ENCODE measurements at regions not wholly inside any gene's neighbourhood (a gene's known extent, or its start where the extent isn't known, plus 50 kb on each side); places are given as distances from the start of the nearest gene placed in this dataset.

- H3K36me3 ChIP-seq (ENCODE audit: control insufficient read depth, low read depth, low read length): no peaks in the 10 kb centered on the region
- no peak overlapping the region for H3K9ac ChIP-seq (ENCODE audit: low read length)
- no peaks in the 10 kb centered on the region for H3K27me3 ChIP-seq (ENCODE audit: control insufficient read depth, insufficient read depth, low read length)
- peaks cover 10% of the 10 kb centered on the region for H3K4me1 ChIP-seq (ENCODE audit: control insufficient read depth, low read depth, low read length)
- no peak overlapping the region for H3K27ac ChIP-seq (ENCODE audit: low read length)
- no peaks in the 10 kb centered on the region for H3K9me3 ChIP-seq (ENCODE audit: control insufficient read depth, low read depth, low read length)
- H3K4me3 ChIP-seq (ENCODE audit: low read length): no peak overlapping the region
Observed at GRCh38 chr1:37244083-37244480, 209.8 kb upstream of the GRIK3 start.

GRCh38 chr1:37244815-37245214 lies 210.5 kb upstream of the GRIK3 start:
- H3K4me1 ChIP-seq (ENCODE audit: control insufficient read depth, low read depth, low read length): peaks cover 10% of the 10 kb centered on the region
- no peak overlapping the region for H3K4me3 ChIP-seq (ENCODE audit: low read length)
- no peaks in the 10 kb centered on the region for H3K27me3 ChIP-seq (ENCODE audit: control insufficient read depth, insufficient read depth, low read length)
- H3K36me3 ChIP-seq (ENCODE audit: control insufficient read depth, low read depth, low read length): no peaks in the 10 kb centered on the region
- H3K27ac ChIP-seq (ENCODE audit: low read length): no peak overlapping the region
- no peaks in the 10 kb centered on the region for H3K9me3 ChIP-seq (ENCODE audit: control insufficient read depth, low read depth, low read length)
- H3K9ac ChIP-seq (ENCODE audit: low read length): no peak overlapping the region

GRCh38 chr1:37246631-37247030 lies 212.3 kb upstream of the GRIK3 start:
- peaks cover 7% of the 10 kb centered on the region for H3K4me1 ChIP-seq (ENCODE audit: control insufficient read depth, low read depth, low read length)
- H3K27ac ChIP-seq (ENCODE audit: low read length): no peak overlapping the region
- no peaks in the 10 kb centered on the region for H3K9me3 ChIP-seq (ENCODE audit: control insufficient read depth, low read depth, low read length)
- H3K27me3 ChIP-seq (ENCODE audit: control insufficient read depth, insufficient read depth, low read length): no peaks in the 10 kb centered on the region
- H3K9ac ChIP-seq (ENCODE audit: low read length): no peak overlapping the region
- H3K4me3 ChIP-seq (ENCODE audit: low read length): no peak overlapping the region
- no peaks in the 10 kb centered on the region for H3K36me3 ChIP-seq (ENCODE audit: control insufficient read depth, low read depth, low read length)

- Histone ChIP-seq H3K36me3 (ENCODE audit: control insufficient read depth, low read depth, low read length) (no peaks in the 10 kb centered on the region), H3K4me3 (ENCODE audit: low read length) (no peak overlapping the region), H3K9ac (ENCODE audit: low read length) (no peak overlapping the region), H3K9me3 (ENCODE audit: control insufficient read depth, low read depth, low read length) (no peaks in the 10 kb centered on the region), H3K27me3 (ENCODE audit: control insufficient read depth, insufficient read depth, low read length) (peaks cover 4% of the 10 kb centered on the region), H3K4me1 (ENCODE audit: control insufficient read depth, low read depth, low read length) (peaks cover 3% of the 10 kb centered on the region), H3K27ac (ENCODE audit: low read length) (no peak overlapping the region)
Observed at GRCh38 chr1:37250371-37250770, 216.1 kb upstream of the GRIK3 start.

- Histone ChIP-seq H3K27me3 (ENCODE audit: control insufficient read depth, insufficient read depth, low read length) (peaks cover 4% of the 10 kb centered on the region), H3K4me3 (ENCODE audit: low read length) (peak overlapping the region; percentile 36), H3K36me3 (ENCODE audit: control insufficient read depth, low read depth, low read length) (no peaks in the 10 kb centered on the region), H3K27ac (ENCODE audit: low read length) (no peak overlapping the region), H3K9ac (ENCODE audit: low read length) (no peak overlapping the region), H3K4me1 (ENCODE audit: control insufficient read depth, low read depth, low read length) (peaks cover 6% of the 10 kb centered on the region), H3K9me3 (ENCODE audit: control insufficient read depth, low read depth, low read length) (no peaks in the 10 kb centered on the region)
Observed at GRCh38 chr1:37255136-37255795, 219.1 kb upstream of the ZC3H12A start.

GRCh38 chr1:37255868-37256267 lies 218.5 kb upstream of the ZC3H12A start:
- no peak overlapping the region for H3K27ac ChIP-seq (ENCODE audit: low read length)
- H3K4me3 ChIP-seq (ENCODE audit: low read length): peak overlapping the region; percentile 31

GRCh38 chr1:37257646-37258045 lies 216.7 kb upstream of the ZC3H12A start:
- Histone ChIP-seq H3K9ac (ENCODE audit: low read length) (no peak overlapping the region), H3K9me3 (ENCODE audit: control insufficient read depth, low read depth, low read length) (no peaks in the 10 kb centered on the region), H3K27ac (ENCODE audit: low read length) (no peak overlapping the region), H3K36me3 (ENCODE audit: control insufficient read depth, low read depth, low read length) (no peaks in the 10 kb centered on the region), H3K27me3 (ENCODE audit: control insufficient read depth, insufficient read depth, low read length) (peaks cover 4% of the 10 kb centered on the region), H3K4me3 (ENCODE audit: low read length) (no peak overlapping the region), H3K4me1 (ENCODE audit: control insufficient read depth, low read depth, low read length) (peaks cover 6% of the 10 kb centered on the region)

More at GRCh38 chr1:37255868-37256267, 218.5 kb upstream of the ZC3H12A start:
- H3K27me3 ChIP-seq (ENCODE audit: control insufficient read depth, insufficient read depth, low read length): peaks cover 4% of the 10 kb centered on the region
- no peak overlapping the region for H3K9ac ChIP-seq (ENCODE audit: low read length)
- H3K4me1 ChIP-seq (ENCODE audit: control insufficient read depth, low read depth, low read length): peaks cover 6% of the 10 kb centered on the region
- no peaks in the 10 kb centered on the region for H3K36me3 ChIP-seq (ENCODE audit: control insufficient read depth, low read depth, low read length)
- no peaks in the 10 kb centered on the region for H3K9me3 ChIP-seq (ENCODE audit: control insufficient read depth, low read depth, low read length)

- peaks cover 4% of the 10 kb centered on the region for H3K27me3 ChIP-seq (ENCODE audit: control insufficient read depth, insufficient read depth, low read length)
- no peak overlapping the region for H3K4me3 ChIP-seq (ENCODE audit: low read length)
- H3K9me3 ChIP-seq (ENCODE audit: control insufficient read depth, low read depth, low read length): no peaks in the 10 kb centered on the region
- no peak overlapping the region for H3K27ac ChIP-seq (ENCODE audit: low read length)
- H3K9ac ChIP-seq (ENCODE audit: low read length): no peak overlapping the region
- H3K4me1 ChIP-seq (ENCODE audit: control insufficient read depth, low read depth, low read length): peaks cover 6% of the 10 kb centered on the region
- no peaks in the 10 kb centered on the region for H3K36me3 ChIP-seq (ENCODE audit: control insufficient read depth, low read depth, low read length)
Observed at GRCh38 chr1:37258068-37258467, 216.3 kb upstream of the ZC3H12A start.

- H3K27me3 ChIP-seq (ENCODE audit: control insufficient read depth, insufficient read depth, low read length): peaks cover 4% of the 10 kb centered on the region
- H3K9ac ChIP-seq (ENCODE audit: low read length): no peak overlapping the region
- H3K9me3 ChIP-seq (ENCODE audit: control insufficient read depth, low read depth, low read length): no peaks in the 10 kb centered on the region
- H3K4me3 ChIP-seq (ENCODE audit: low read length): no peak overlapping the region
- H3K27ac ChIP-seq (ENCODE audit: low read length): no peak overlapping the region
- H3K36me3 ChIP-seq (ENCODE audit: control insufficient read depth, low read depth, low read length): no peaks in the 10 kb centered on the region
- H3K4me1 ChIP-seq (ENCODE audit: control insufficient read depth, low read depth, low read length): peaks cover 6% of the 10 kb centered on the region
Observed at GRCh38 chr1:37259019-37259418, 215.4 kb upstream of the ZC3H12A start.

- Histone ChIP-seq H3K9me3 (ENCODE audit: control insufficient read depth, low read depth, low read length) (no peaks in the 10 kb centered on the region), H3K4me3 (ENCODE audit: low read length) (no peak overlapping the region), H3K9ac (ENCODE audit: low read length) (no peak overlapping the region), H3K36me3 (ENCODE audit: control insufficient read depth, low read depth, low read length) (no peaks in the 10 kb centered on the region), H3K4me1 (ENCODE audit: control insufficient read depth, low read depth, low read length) (peaks cover 3% of the 10 kb centered on the region), H3K27me3 (ENCODE audit: control insufficient read depth, insufficient read depth, low read length) (no peaks in the 10 kb centered on the region), H3K27ac (ENCODE audit: low read length) (no peak overlapping the region)
Observed at GRCh38 chr1:37261129-37261528, 213.3 kb upstream of the ZC3H12A start.

GRCh38 chr1:37262439-37263170 lies 211.8 kb upstream of the ZC3H12A start:
- H3K36me3 ChIP-seq (ENCODE audit: control insufficient read depth, low read depth, low read length): no peaks in the 10 kb centered on the region

GRCh38 chr1:37265156-37265555 lies 209.2 kb upstream of the ZC3H12A start:
- Histone ChIP-seq H3K9ac (ENCODE audit: low read length) (no peak overlapping the region), H3K36me3 (ENCODE audit: control insufficient read depth, low read depth, low read length) (no peaks in the 10 kb centered on the region), H3K4me1 (ENCODE audit: control insufficient read depth, low read depth, low read length) (peaks cover 10% of the 10 kb centered on the region), H3K27ac (ENCODE audit: low read length) (no peak overlapping the region), H3K9me3 (ENCODE audit: control insufficient read depth, low read depth, low read length) (no peaks in the 10 kb centered on the region), H3K27me3 (ENCODE audit: control insufficient read depth, insufficient read depth, low read length) (no peaks in the 10 kb centered on the region), H3K4me3 (ENCODE audit: low read length) (no peak overlapping the region)

More at GRCh38 chr1:37262439-37263170, 211.8 kb upstream of the ZC3H12A start:
- H3K4me1 ChIP-seq (ENCODE audit: control insufficient read depth, low read depth, low read length): peaks cover 6% of the 10 kb centered on the region
- no peaks in the 10 kb centered on the region for H3K9me3 ChIP-seq (ENCODE audit: control insufficient read depth, low read depth, low read length)
- no peak overlapping the region for H3K9ac ChIP-seq (ENCODE audit: low read length)
- H3K27me3 ChIP-seq (ENCODE audit: control insufficient read depth, insufficient read depth, low read length): no peaks in the 10 kb centered on the region
- H3K27ac ChIP-seq (ENCODE audit: low read length): no peak overlapping the region
- H3K4me3 ChIP-seq (ENCODE audit: low read length): no peak overlapping the region
